ENCODE measurements at regions not wholly inside any gene's neighbourhood (a gene's known extent, or its start where the extent isn't known, plus 50 kb on each side); places are given as distances from the start of the nearest gene placed in this dataset.
A peak's percentile ranks its signal among the peaks of the same experiment; 100 is the strongest.

GRCh38 chr9:86867804-86868313 is 79.4 kb downstream of the GAS1 start:
- Histone ChIP-seq H3K4me3 (no peak overlapping the region), H3K27ac (ENCODE audit: low read depth in 1 of 2, low read length in 1 of 2) (no peak overlapping the region), H3K9me3 (ENCODE audit: control insufficient read depth in 4 of 4, insufficient read depth in 3 of 4, low read length in 3 of 4) (no peaks in the 10 kb centered on the region), H3K4me1 (ENCODE audit: control insufficient read depth in 5 of 5, insufficient read depth in 5 of 5, low read length in 5 of 5) (peaks cover 0 to 16% (median 6%) of the 10 kb centered on the region in 5 donors), H3K27me3 (ENCODE audit: control insufficient read depth in 3 of 3, insufficient read depth in 3 of 3, low read length in 2 of 3) (no peaks in the 10 kb centered on the region), H3K36me3 (ENCODE audit: control insufficient read depth in 4 of 4, insufficient read depth in 4 of 4, low read length in 4 of 4) (no peaks in the 10 kb centered on the region), H3K9ac (ENCODE audit: insufficient read depth in 1 of 2, low read length in 2 of 2) (no peak overlapping the region)
- no peak for TF ChIP-seq CTCF (IDR thresholded peaks at IDR 0.05; ENCODE audit: control extremely low read depth, extremely low read depth)
- no peak for ATAC-seq (ENCODE audit: insufficient read depth, low FRiP score)
- peak; percentile 44 to 58 (median 48) for DNase-seq
- WGBS, 2 donors: 53 to 60% methylated on average over 5 of the region's 5 CpGs

GRCh38 chr9:86865952-86866351 is 81.4 kb downstream of the GAS1 start:
- Histone ChIP-seq H3K36me3 (ENCODE audit: control insufficient read depth in 4 of 4, insufficient read depth in 4 of 4, low read length in 4 of 4) (no peaks in the 10 kb centered on the region), H3K4me1 (ENCODE audit: control insufficient read depth in 5 of 5, insufficient read depth in 5 of 5, low read length in 5 of 5) (peaks cover 0 to 16% (median 6%) of the 10 kb centered on the region in 5 donors), H3K9ac (ENCODE audit: insufficient read depth in 1 of 2, low read length in 2 of 2) (no peak overlapping the region), H3K27ac (ENCODE audit: low read depth in 1 of 2, low read length in 1 of 2) (no peak overlapping the region), H3K4me3 (no peak overlapping the region), H3K9me3 (ENCODE audit: control insufficient read depth in 4 of 4, insufficient read depth in 3 of 4, low read length in 3 of 4) (no peaks in the 10 kb centered on the region), H3K27me3 (ENCODE audit: control insufficient read depth in 3 of 3, insufficient read depth in 3 of 3, low read length in 2 of 3) (no peaks in the 10 kb centered on the region)
- no peak for TF ChIP-seq CTCF (IDR thresholded peaks at IDR 0.05; ENCODE audit: control extremely low read depth, extremely low read depth)
- ATAC-seq (ENCODE audit: insufficient read depth, low FRiP score) (no peak), DNase-seq (no peak)
- WGBS, 2 donors: 70 to 76% methylated on average over 2 of the region's 2 CpGs

GRCh38 chr9:86860006-86860405 is 87.3 kb downstream of the GAS1 start:
- H3K9me3 ChIP-seq (ENCODE audit: control insufficient read depth in 4 of 4, insufficient read depth in 3 of 4, low read length in 3 of 4): no peaks in the 10 kb centered on the region
- H3K36me3 ChIP-seq (ENCODE audit: control insufficient read depth in 4 of 4, insufficient read depth in 4 of 4, low read length in 4 of 4): no peaks in the 10 kb centered on the region
- no peak overlapping the region for H3K27ac ChIP-seq (ENCODE audit: low read depth in 1 of 2, low read length in 1 of 2)
- H3K9ac ChIP-seq (ENCODE audit: insufficient read depth in 1 of 2, low read length in 2 of 2): no peak overlapping the region
- WGBS, 2 donors: 74 to 78% methylated on average over 6 of the region's 6 CpGs
- no peak overlapping the region for H3K4me3 ChIP-seq
- peak in 1 of 3 donors; percentile 20 for DNase-seq
- peaks cover 0 to 9% (median 0%) of the 10 kb centered on the region in 5 donors for H3K4me1 ChIP-seq (ENCODE audit: control insufficient read depth in 5 of 5, insufficient read depth in 5 of 5, low read length in 5 of 5)
- H3K27me3 ChIP-seq (ENCODE audit: control insufficient read depth in 3 of 3, insufficient read depth in 3 of 3, low read length in 2 of 3): no peaks in the 10 kb centered on the region
- ATAC-seq (ENCODE audit: insufficient read depth, low FRiP score): no peak
- TF ChIP-seq CTCF (IDR thresholded peaks at IDR 0.05; ENCODE audit: control extremely low read depth, extremely low read depth): no peak

GRCh38 chr9:86859056-86859455 is 88.2 kb downstream of the GAS1 start:
- no peak for TF ChIP-seq CTCF (IDR thresholded peaks at IDR 0.05; ENCODE audit: control extremely low read depth, extremely low read depth)
- Histone ChIP-seq H3K9ac (ENCODE audit: insufficient read depth in 1 of 2, low read length in 2 of 2) (no peak overlapping the region), H3K9me3 (ENCODE audit: control insufficient read depth in 4 of 4, insufficient read depth in 3 of 4, low read length in 3 of 4) (no peaks in the 10 kb centered on the region), H3K36me3 (ENCODE audit: control insufficient read depth in 4 of 4, insufficient read depth in 4 of 4, low read length in 4 of 4) (no peaks in the 10 kb centered on the region), H3K27ac (ENCODE audit: low read depth in 1 of 2, low read length in 1 of 2) (no peak overlapping the region), H3K4me3 (no peak overlapping the region), H3K4me1 (ENCODE audit: control insufficient read depth in 5 of 5, insufficient read depth in 5 of 5, low read length in 5 of 5) (peaks cover 0 to 11% (median 0%) of the 10 kb centered on the region in 5 donors), H3K27me3 (ENCODE audit: control insufficient read depth in 3 of 3, insufficient read depth in 3 of 3, low read length in 2 of 3) (no peaks in the 10 kb centered on the region)
- no peak for ATAC-seq (ENCODE audit: insufficient read depth, low FRiP score)
- WGBS, 2 donors: 91 to 96% methylated on average over 3 of the region's 3 CpGs
- DNase-seq: no peak

All from lung (tissue), 11 donors.